ENCODE measurements at regions not wholly inside any gene's neighbourhood (a gene's known extent, or its start where the extent isn't known, plus 50 kb on each side); places are given as distances from the start of the nearest gene placed in this dataset.

- CTCF ChIA-PET, result interaction anchor here (1.0 kb wide), 1 partner anchor 27 kb away, joined by 3 read pairs; no protein-coding TSS in a partner anchor
- intact Hi-C loops (cut with micrococcal nuclease), result no loop called here
- H3K36me3 Mint-ChIP-seq (ENCODE audit: insufficient read depth, unreplicated experiment), result no peaks in the 10 kb centered on the region
- no peak overlapping the region for H3K4me3 Mint-ChIP-seq (ENCODE audit: unreplicated experiment)
- H3K27ac Mint-ChIP-seq (ENCODE audit: low read depth, unreplicated experiment), result no peak overlapping the region
- H3K27me3 Mint-ChIP-seq (ENCODE audit: insufficient read depth, unreplicated experiment), result no peaks in the 10 kb centered on the region
- no peak for TF ChIP-seq CTCF (IDR thresholded peaks at IDR 0.05; ENCODE audit: unreplicated experiment)
- no peaks in the 10 kb centered on the region for H3K4me1 Mint-ChIP-seq (ENCODE audit: insufficient read depth, unreplicated experiment)
- no peak for DNase-seq (ENCODE audit: unreplicated experiment)
- BruUV-seq (replicated peaks), result no TSS peak
- no peaks in the 10 kb centered on the region for H3K9me3 Mint-ChIP-seq (ENCODE audit: unreplicated experiment)
- POLR2A ChIA-PET, result no interaction called here
Measured at GRCh38 chr4:180790471-180790870, 1452.7 kb upstream of the TENM3 start.

DNA sequence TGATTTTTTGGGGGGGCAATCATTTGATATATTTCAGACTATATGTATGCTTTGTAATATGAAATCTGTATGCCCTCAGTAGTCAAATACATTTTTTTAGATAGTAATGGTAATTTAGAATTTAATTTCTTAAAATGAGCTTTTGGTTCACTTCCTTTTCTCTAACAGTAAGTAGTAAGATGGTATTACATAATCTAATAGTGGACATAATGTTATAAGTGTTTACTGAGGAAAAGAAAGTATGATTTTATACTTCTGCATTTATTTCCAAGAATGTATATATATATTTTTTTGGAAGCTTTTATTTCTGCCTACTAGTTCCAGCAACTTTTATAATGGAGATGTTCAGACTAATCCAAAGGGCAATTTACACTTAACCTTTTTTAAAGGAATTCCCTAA, 1450.7 kb upstream of the TENM3 start:
- Mint-ChIP-seq H3K9me3 (ENCODE audit: unreplicated experiment) (no peaks in the 10 kb centered on the region), H3K27ac (ENCODE audit: low read depth, unreplicated experiment) (no peak overlapping the region), H3K4me1 (ENCODE audit: insufficient read depth, unreplicated experiment) (no peaks in the 10 kb centered on the region), H3K36me3 (ENCODE audit: insufficient read depth, unreplicated experiment) (no peaks in the 10 kb centered on the region), H3K4me3 (ENCODE audit: unreplicated experiment) (no peak overlapping the region), H3K27me3 (ENCODE audit: insufficient read depth, unreplicated experiment) (no peaks in the 10 kb centered on the region)
- ChIA-PET CTCF (interaction anchor here (0.6 kb wide), 1 partner anchor 115 kb away, joined by 3 read pairs; no protein-coding TSS in a partner anchor), POLR2A (interaction anchor here (0.7 kb wide), 1 partner anchor 255 kb away, joined by 3 read pairs; no protein-coding TSS in a partner anchor)
- TF ChIP-seq CTCF (IDR thresholded peaks at IDR 0.05; ENCODE audit: unreplicated experiment), result no peak
- intact Hi-C loops (cut with micrococcal nuclease), result no loop called here
- no peak for DNase-seq (ENCODE audit: unreplicated experiment)
- BruUV-seq (replicated peaks), result no TSS peak

- ChIA-PET POLR2A (no interaction called here), CTCF (interaction anchor here (0.8 kb wide), 1 partner anchor 33 kb away, joined by 3 read pairs; no protein-coding TSS in a partner anchor)
- Mint-ChIP-seq H3K36me3 (ENCODE audit: insufficient read depth, unreplicated experiment) (no peaks in the 10 kb centered on the region), H3K4me1 (ENCODE audit: insufficient read depth, unreplicated experiment) (no peaks in the 10 kb centered on the region), H3K27me3 (ENCODE audit: insufficient read depth, unreplicated experiment) (no peaks in the 10 kb centered on the region), H3K27ac (ENCODE audit: low read depth, unreplicated experiment) (no peak overlapping the region), H3K4me3 (ENCODE audit: unreplicated experiment) (no peak overlapping the region), H3K9me3 (ENCODE audit: unreplicated experiment) (no peaks in the 10 kb centered on the region)
- DNase-seq (ENCODE audit: unreplicated experiment), result no peak
- TF ChIP-seq CTCF (IDR thresholded peaks at IDR 0.05; ENCODE audit: unreplicated experiment), result no peak
- intact Hi-C loops (cut with micrococcal nuclease), result loop anchor here (2.0 kb wide), 1 partner anchor 24 kb away; no protein-coding TSS in a partner anchor
- BruUV-seq (replicated peaks), result no TSS peak
Measured at GRCh38 chr4:180794333-180794732, 1448.9 kb upstream of the TENM3 start.

DNA sequence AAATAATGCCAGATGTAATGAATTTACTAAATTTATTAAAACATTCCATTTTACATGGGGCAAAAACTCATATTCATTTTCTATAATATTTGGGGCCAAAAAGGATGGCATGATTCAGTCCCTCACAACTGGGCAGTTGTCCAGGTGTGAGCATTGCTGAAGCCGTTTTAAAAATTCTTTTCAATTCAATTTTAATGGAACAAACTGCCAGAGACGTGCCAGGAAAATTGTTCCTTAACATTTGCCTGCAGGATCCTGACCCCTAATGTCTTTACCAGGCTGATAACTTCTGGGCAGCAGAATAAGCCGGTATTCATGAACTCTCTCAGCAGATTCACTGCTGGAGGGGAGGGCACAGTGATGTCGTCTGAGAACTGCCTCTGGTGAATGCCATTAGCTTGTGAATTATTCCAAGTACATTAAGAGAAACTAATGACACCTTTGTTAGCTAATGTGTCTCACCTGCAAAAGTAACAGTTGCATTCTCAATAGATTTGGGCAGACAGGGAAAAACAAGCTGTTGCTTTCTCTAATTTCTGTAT, 1445.1 kb upstream of the TENM3 start:
- CTCF ChIA-PET, result interaction anchor here (0.7 to 1.5 kb wide), 2 partner anchors 29 to 41 kb away, joined by 3 to 6 read pairs; no protein-coding TSS in a partner anchor
- Mint-ChIP-seq H3K27ac (ENCODE audit: low read depth, unreplicated experiment) (no peak overlapping the region), H3K4me1 (ENCODE audit: insufficient read depth, unreplicated experiment) (no peaks in the 10 kb centered on the region), H3K36me3 (ENCODE audit: insufficient read depth, unreplicated experiment) (no peaks in the 10 kb centered on the region), H3K9me3 (ENCODE audit: unreplicated experiment) (no peaks in the 10 kb centered on the region), H3K27me3 (ENCODE audit: insufficient read depth, unreplicated experiment) (no peaks in the 10 kb centered on the region), H3K4me3 (ENCODE audit: unreplicated experiment) (no peak overlapping the region)
- peak; percentile 11 for DNase-seq (ENCODE audit: unreplicated experiment)
- no peak for TF ChIP-seq CTCF (IDR thresholded peaks at IDR 0.05; ENCODE audit: unreplicated experiment)
- POLR2A ChIA-PET, result interaction anchor here (0.6 to 0.7 kb wide), 2 partner anchors 492 to 1465 kb away, joined by 3 read pairs; no protein-coding TSS in a partner anchor
- intact Hi-C loops (cut with micrococcal nuclease), result no loop called here
- BruUV-seq (replicated peaks), result no TSS peak
